ENCODE measurements at regions not wholly inside any gene's neighbourhood (a gene's known extent, or its start where the extent isn't known, plus 50 kb on each side); places are given as distances from the start of the nearest gene placed in this dataset.

GRCh38 chr10:7075110-7075509, 335.7 kb downstream of the SFMBT2 start:
- TF ChIP-seq RAD21 (IDR thresholded peaks at IDR 0.05; ENCODE audit: low read depth) (no peak), REST (IDR thresholded peaks at IDR 0.05; ENCODE audit: low read depth) (no peak), EP300 (IDR thresholded peaks at IDR 0.05; ENCODE audit: borderline replicate concordance) (no peak), CREB1 (IDR thresholded peaks at IDR 0.05; ENCODE audit: low read depth) (no peak), ZBTB7A (IDR thresholded peaks at IDR 0.05; ENCODE audit: low read depth) (no peak), MAX (IDR thresholded peaks at IDR 0.05) (no peak), YY1 (IDR thresholded peaks at IDR 0.05; ENCODE audit: low read depth) (no peak), CEBPB (IDR thresholded peaks at IDR 0.05) (no peak), NFIC (IDR thresholded peaks at IDR 0.05) (no peak), TAF1 (IDR thresholded peaks at IDR 0.05; ENCODE audit: low read depth) (no peak)

Measured in Ishikawa (cell line).